Kidney epithelial cell (primary cell): ENCODE measurements at regions not wholly inside any gene's neighbourhood (a gene's known extent, or its start where the extent isn't known, plus 50 kb on each side); places are given as distances from the start of the nearest gene placed in this dataset.

Experiments
- DNase-seq: peaks from one replicate; pipeline ENCODE4 v3.0.0-alpha.2; 2010; ENCODE audit warnings: low read depth
- H3K27me3 ChIP-seq: 2 replicates; pipeline ENCODE4 v1.6.0; 2011; ENCODE audit warnings: low read length; ENCODE audit not compliant: control insufficient read depth, insufficient read depth
- H3K36me3 ChIP-seq: 2 replicates; pipeline ENCODE4 v1.5.1; 2011; ENCODE audit warnings: low read length; ENCODE audit not compliant: control insufficient read depth, insufficient read depth
- H3K4me3 ChIP-seq: 2 replicates; pipeline ENCODE4 v1.5.1; 2011; ENCODE audit warnings: low read depth, mild to moderate bottlenecking, control low read depth, low read length
- TF ChIP-seq, protein P1 (sequence below): IDR thresholded peaks from 2 replicates; pipeline ENCODE4 v1.5.1; 2011; ENCODE audit warnings: mild to moderate bottlenecking, moderate library complexity, low read length, control low read depth, inconsistent platforms; ENCODE audit not compliant: insufficient read depth, poor library complexity, severe bottlenecking

DNA sequence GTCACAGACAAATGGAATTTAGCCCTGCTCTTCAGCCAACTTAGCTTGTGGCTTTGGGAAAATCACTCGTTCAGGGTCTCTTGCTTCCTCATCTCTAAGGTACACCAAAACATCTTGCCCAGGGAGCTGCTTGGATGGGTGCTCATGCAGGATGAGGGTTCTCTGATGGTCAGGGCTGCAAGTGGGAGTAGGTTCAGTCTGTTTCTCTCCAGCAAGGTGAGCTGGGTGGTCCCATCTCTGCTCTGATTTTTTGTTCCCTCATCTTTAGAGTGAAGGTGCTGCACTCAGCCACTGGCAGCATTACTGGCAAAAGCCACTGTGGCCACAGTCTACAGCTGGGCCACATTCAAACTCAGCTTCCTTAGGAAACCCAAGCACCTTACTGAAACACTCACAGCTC is 149.9 kb upstream of the GPR26 start:
- no peaks in the 10 kb centered on the region for H3K36me3 ChIP-seq
- no peaks in the 10 kb centered on the region for H3K27me3 ChIP-seq
- no peak overlapping the region for H3K4me3 ChIP-seq
- no peak for DNase-seq
- TF ChIP-seq, protein P1, sequence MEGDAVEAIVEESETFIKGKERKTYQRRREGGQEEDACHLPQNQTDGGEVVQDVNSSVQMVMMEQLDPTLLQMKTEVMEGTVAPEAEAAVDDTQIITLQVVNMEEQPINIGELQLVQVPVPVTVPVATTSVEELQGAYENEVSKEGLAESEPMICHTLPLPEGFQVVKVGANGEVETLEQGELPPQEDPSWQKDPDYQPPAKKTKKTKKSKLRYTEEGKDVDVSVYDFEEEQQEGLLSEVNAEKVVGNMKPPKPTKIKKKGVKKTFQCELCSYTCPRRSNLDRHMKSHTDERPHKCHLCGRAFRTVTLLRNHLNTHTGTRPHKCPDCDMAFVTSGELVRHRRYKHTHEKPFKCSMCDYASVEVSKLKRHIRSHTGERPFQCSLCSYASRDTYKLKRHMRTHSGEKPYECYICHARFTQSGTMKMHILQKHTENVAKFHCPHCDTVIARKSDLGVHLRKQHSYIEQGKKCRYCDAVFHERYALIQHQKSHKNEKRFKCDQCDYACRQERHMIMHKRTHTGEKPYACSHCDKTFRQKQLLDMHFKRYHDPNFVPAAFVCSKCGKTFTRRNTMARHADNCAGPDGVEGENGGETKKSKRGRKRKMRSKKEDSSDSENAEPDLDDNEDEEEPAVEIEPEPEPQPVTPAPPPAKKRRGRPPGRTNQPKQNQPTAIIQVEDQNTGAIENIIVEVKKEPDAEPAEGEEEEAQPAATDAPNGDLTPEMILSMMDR, result no peak

GRCh38 chr10:123517426-123517825 is 148.7 kb upstream of the GPR26 start:
- TF ChIP-seq, protein P1, result no peak
- Histone ChIP-seq H3K36me3 (no peaks in the 10 kb centered on the region), H3K4me3 (no peak overlapping the region), H3K27me3 (no peaks in the 10 kb centered on the region)
- no peak for DNase-seq

GRCh38 chr10:123517901-123518300 is 148.3 kb upstream of the GPR26 start:
- DNase-seq, result no peak
- no peaks in the 10 kb centered on the region for H3K27me3 ChIP-seq
- TF ChIP-seq, protein P1, result no peak
- no peaks in the 10 kb centered on the region for H3K36me3 ChIP-seq
- no peak overlapping the region for H3K4me3 ChIP-seq

DNA sequence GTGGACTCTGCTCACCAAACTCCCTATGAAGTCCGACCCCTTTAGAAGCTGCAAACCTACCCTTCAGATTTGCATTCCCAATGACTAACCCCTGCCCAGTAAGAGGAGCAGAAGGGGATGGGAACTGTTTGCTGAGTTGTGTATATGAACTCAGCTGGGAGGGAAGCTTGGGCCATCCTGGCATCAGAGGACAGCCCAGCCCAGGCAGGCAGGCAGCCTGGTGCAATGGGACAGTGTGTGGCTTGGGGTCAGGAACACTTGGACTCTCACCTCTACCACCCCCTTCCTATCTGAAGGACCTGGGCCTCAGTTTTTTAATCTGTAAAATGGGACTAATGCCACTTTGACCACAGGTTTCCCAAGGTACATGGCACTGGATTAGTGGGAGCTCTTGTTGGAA is 147.4 kb upstream of the GPR26 start:
- TF ChIP-seq, protein P1, result no peak
- no peaks in the 10 kb centered on the region for H3K27me3 ChIP-seq
- no peak for DNase-seq
- H3K4me3 ChIP-seq, result no peak overlapping the region
- H3K36me3 ChIP-seq, result no peaks in the 10 kb centered on the region

GRCh38 chr10:123519861-123520260 is 146.3 kb upstream of the GPR26 start:
- no peak overlapping the region for H3K4me3 ChIP-seq
- TF ChIP-seq, protein P1, result no peak
- no peak for DNase-seq
- no peaks in the 10 kb centered on the region for H3K36me3 ChIP-seq
- H3K27me3 ChIP-seq, result no peaks in the 10 kb centered on the region

DNA sequence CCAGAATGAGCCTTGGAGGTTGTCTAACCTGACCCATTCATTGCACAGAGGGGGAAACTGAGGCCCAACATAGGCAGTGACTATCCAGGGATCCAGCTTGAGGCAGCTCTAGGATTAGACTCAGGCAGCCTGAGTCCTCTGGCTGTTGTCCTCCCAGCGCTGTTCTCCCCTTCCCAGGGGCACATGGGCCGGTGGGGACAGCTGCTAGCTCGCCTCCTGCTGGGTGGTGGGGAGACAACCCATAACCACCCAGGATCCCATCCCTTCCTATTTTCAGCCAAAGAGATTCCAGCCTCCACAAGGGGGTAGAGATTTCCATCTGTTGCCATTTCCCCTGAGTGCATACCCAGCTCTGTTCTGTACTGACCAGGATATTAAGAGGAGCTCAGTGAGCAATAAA is 145.1 kb upstream of the GPR26 start:
- no peaks in the 10 kb centered on the region for H3K36me3 ChIP-seq
- TF ChIP-seq, protein P1, result no peak
- H3K4me3 ChIP-seq, result no peak overlapping the region
- H3K27me3 ChIP-seq, result no peaks in the 10 kb centered on the region
- no peak for DNase-seq
